NCI-H345 treated with DMSO at 0.1 percent for 48 hours (cell line): ENCODE measurements at regions not wholly inside any gene's neighbourhood (a gene's known extent, or its start where the extent isn't known, plus 50 kb on each side); places are given as distances from the start of the nearest gene placed in this dataset.

Experiments
- DNase-seq: peaks from one replicate; lab custom pipeline; 2025; ENCODE audit not compliant: unreplicated experiment; lab: John Stamatoyannopoulos, UW

DNA sequence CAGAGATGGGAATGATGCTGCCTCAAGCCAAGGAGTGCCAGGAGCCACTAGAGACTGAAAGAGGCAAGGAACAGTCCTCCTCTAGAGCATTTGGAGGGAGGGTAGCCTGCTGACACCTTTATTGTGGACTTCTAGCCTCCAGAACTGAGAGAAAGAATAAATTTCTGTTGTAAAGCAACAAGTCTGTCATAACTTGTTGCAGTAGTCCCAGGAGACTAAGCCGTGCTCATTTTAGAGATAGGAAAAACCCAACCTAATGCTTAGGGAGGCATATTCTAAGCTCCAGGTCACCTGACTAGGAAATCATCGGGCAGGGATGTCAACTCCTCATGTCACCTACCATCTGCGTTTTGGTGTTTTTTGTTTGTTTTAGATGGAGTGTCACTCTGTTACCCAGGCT is 345.4 kb upstream of the EEF2KMT start:
- no peak for DNase-seq

DNA sequence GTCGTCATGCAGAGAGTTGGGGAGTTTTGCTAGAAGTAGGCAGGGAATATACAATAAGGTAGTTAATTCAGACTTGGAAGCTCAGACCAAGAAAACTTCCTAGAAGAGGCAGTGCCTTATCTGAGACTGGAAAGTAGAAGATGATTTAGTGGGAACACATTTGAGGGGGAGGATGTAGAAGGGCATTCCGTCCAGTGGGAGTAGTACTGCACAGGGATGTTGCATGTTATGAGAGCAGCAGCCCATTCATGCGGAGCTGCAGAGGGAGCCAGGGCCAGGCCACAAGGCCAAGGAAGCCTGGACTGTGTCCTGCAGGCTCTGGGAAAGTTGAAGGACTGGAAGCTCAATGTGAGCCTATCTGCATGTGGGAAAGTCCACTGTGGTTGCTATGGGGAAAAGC is 344.5 kb upstream of the EEF2KMT start:
- DNase-seq = no peak

DNA sequence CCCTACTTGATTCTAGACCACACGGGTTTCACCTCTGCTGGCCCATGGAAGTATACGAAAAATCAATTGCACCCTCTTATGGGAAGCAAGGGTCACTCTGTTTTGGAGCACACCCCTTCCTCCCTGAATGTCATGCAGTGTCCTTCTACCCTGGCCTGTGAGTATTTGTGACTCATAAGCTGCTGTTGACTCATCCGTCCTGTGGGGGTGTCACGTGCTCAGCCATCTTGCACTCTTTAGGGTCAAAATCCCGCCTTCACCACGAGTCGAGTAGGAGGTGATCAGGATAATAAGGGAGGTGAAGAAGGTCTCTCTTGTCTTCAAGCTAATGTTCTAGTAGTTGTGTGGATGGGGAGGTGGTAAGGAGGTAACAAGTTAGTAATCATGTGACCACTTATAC is 341.0 kb upstream of the EEF2KMT start:
- DNase-seq = no peak

DNA sequence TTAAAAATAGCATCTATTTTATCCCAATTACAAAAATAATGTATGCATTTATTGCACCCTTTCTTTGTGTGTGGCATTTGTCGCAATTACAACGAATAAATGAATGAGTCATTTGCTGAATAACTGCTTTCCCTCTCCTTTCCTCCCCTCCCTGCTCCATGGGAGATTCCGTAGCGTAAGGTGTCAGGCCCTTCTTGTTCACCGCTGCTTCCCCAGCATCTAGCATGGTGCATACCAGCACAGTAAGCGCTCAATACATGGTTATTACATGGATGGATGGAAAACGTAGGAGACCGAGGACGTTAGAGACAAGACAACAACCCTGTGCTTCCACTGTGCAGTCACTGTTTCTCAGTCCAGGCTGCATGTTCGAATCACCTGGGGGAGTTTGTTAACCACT is 336.0 kb upstream of the EEF2KMT start:
- no peak for DNase-seq

DNA sequence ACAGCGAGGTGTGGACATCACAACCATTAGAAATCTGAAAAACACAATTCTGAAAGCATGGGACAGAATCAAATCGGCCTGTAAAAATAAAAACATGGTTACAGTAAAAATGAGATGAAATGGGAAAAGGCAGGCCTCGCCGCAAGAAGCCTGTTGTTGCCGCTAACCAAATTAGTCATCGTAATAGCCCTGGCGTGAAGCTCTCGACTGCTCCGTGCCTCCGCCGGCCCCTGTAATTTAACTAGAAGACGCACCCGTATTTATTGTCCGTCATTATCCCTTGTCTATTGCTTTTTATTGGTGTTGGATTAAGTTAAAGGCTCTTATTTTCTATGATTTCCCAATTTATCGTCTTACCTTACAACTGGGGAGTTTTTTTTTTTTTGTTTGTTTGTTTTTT is 334.6 kb upstream of the EEF2KMT start:
- no peak for DNase-seq

DNA sequence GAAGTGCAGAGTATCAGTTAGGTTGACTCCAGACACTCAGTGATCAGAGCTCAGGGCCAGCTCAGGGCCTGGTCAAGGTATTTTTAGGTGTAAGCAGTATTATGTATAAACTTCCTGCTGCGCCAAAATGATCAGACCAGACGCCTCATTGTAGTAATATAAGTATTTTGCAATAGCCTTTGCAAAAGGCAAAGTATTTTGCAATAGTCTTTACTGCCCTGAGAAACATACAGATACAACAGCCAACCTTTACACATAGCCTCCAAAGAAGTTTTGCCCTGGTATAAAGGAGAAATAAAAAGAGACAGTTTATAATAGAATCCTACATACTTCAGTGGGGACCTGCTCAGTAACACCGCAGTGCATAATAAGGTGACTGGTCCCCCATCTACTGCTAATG is 333.0 kb upstream of the EEF2KMT start:
- no peak for DNase-seq

DNA sequence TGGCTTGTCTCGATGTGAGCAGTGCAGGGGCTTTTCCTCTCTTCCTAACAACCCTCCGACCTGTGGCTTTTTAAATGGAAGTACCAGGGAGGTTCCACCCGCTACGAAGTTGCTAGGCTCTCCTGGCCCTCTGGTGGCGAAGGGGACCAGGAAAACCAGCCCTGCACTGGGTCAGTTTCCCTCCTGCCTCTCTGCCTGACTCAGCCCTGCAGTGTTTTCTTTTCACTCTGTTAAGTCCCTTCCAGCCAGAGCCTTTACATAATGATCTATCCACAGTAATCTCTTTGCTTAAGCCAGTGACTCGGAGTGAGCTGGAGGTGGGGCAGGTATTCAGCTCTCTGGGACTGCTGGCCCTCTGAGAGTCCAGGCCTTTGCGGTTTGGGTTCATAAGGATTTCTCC is 331.3 kb upstream of the EEF2KMT start:
- no peak for DNase-seq

DNA sequence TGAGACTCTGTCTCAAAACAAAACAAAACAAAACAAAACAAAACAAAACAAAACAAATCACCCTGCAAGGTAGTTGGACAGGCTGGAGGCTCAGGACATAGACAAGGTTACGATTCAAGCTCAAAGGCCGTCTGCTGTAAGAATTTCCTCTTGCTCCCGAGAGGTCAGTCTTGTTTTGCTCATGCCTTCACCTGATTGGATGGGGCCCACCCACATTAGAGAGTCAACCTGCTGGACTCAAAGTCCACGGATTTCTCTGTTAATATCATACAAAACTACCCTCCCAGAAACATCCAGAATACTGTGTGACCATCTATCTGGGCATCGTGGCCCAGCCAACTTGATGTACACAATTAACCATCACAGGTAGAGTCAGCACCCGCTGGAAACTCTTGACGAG is 330.0 kb upstream of the EEF2KMT start:
- DNase-seq = no peak

DNA sequence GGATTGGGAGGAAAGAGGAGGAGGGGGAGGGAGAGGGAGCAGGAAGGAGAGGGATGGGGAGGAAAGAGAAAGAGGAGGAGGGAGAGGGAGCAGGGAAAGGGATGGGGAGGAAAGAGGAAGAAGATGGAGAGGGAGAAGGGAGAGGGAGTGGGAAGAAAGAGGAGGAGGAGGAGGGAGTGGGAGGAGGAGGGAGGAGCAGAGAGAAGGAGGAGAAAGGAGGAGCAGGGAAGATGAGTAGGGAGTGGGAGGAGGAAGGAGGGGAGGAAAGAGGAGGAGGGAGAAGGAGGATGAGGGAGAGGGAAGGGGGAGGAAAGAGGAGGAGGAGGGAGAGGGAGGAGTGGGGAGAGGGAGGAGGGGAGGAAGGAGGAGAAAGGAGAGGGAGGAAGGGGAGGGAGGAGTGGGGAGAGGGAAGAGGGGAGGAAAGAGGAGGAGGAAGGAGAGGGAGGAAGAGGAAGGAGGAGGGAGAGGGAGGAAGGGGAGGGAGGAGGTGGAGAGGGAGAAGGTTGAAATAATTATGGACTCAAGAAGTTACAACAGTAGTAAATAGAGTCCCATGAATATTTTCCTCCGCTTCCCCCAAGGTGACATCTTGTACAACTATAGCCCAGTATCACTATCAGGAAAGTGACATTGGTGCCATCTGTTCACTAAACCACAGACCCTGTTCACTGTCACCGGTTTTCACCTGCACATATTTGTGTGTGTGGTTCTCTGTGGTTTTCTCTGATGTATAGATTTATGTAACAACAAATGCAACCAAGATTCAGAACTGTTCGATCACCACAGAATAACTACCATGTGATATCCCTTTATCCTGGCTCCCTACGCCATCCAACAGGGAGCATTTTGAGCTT is 325.3 kb upstream of the EEF2KMT start:
- no peak for DNase-seq

DNA sequence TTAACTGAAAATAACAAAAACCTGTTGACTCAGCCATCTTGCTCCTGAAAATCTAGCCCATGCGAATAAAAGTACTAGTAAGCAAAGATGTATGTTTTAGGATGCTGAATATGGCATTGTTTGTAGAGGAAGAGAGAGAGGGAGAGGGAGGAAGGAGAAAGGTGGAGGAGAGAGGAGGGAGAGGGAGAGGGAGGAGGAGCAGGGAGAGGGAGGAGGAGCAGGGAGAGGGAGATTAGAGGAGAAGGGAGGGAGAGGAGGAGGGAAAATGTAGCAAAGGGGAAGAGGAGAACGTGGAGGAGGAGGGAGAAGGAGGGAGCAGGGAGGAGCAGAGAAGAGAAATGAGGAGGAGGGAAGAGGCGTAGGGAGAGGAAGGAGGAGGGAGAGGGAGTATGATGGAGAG is 324.5 kb upstream of the EEF2KMT start:
- DNase-seq = no peak

DNA sequence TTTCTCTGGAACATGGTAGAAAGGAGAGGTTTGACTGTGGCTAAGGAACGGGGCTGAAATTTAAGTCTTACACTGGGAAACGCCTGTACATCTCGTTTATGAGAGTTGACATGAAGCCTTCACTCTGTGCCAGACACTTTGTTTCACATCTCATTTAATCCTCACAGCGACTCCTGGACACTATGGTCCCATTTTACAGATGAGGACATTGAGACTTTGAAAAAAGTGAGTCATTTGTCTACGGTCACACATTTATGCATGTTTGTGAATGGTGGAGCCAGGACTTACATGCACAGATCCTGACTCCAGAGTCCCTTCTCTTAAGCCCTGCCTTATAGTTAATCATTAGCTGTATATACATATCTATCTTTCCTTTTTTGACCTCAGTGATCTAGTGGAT is 318.4 kb upstream of the EEF2KMT start:
- no peak for DNase-seq

DNA sequence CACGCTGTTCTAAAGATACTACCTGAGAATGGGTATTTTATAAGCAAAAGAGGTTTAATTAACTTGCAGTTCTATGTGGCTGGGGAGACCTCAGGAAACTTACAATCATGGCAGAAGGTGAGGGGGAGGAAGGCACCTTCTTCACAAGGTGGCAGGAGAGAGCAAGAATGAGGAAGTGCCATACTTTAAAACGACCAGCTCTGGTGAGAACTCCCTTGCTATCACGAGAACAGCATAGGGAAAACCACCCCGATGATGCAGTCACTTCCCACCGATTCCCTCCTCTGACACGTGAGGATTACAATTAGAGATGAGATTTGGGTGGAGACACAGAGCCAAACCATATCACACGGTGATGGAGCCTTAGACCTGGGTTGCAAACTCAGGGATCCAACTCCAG is 317.5 kb upstream of the EEF2KMT start:
- no peak for DNase-seq

DNA sequence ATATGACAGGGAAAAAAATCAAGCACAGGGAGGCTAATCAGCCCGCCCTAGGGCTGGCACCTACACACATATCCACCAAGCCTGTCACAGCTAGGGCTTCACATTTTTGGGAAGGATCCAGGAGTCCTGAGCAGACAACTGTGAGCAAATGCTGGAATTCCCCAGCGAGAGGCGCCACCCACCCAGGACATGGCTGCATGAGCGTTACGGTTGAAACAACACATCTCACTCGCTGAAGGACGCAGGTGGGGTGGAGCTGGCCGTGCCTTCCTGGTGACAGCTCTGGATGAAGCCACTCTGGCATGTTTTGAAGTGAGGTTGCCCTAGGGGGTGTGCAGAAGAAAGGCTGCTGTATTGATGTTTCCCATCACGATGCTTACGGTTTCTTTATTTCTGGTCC is 315.1 kb upstream of the EEF2KMT start:
- no peak for DNase-seq

DNA sequence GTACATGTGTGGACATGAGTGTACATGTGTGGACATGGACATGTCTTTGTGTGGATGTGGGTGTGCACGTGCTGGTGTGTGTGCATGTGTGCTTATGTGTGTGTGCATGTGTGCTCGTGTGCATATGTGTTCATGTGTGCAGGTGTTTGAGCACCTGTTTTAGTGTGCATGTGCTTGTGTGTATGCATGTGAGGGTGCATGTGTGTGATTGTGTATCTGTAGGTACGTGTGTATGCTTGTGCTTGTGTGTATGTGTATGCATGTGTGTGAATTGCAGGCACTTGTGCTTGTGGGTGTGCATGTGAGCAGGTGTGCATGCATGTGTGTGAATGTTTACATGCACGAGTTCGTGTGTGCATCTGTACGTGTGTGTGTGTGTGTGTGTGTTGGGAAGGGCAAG is 300.6 kb upstream of the EEF2KMT start:
- no peak for DNase-seq

DNA sequence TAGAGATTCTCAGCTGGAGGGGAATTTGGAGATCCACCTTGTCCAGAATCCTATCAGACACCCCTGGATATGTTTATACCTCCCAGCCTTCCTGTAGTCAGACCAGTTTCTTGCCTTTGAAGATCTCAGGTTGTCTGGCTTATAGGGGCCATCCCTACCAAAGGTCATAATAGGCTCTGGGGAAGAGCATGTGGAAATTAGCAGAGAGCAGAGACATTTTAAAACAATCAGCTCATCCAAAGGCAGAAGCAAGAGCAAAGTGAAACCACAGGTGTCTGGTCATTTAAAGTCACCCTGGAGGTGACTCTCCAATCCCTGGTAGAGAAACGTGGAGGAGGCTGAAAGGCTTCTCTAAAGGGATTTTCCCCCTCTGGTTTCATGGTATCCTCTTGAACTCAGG is 299.3 kb upstream of the EEF2KMT start:
- no peak for DNase-seq

DNA sequence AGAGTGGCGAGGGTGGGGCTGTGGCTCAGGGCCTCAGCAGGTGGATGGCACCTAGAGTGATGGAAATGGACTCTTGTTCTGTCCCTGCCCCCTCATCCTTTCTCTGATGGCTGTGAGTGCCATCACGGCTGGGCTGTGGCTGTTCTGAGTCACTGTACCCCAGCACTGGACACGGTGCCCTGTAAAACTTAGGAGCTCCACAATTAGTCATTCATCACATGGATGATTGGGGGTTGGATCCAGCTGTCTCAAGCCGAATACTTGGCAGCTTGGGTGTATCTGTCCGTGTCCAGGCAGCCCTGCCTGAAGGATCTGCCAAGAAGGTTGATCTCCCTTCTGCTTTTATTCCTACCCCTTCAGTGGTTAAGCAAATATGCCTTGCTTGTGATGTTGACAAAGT is 295.5 kb upstream of the EEF2KMT start:
- no peak for DNase-seq

DNA sequence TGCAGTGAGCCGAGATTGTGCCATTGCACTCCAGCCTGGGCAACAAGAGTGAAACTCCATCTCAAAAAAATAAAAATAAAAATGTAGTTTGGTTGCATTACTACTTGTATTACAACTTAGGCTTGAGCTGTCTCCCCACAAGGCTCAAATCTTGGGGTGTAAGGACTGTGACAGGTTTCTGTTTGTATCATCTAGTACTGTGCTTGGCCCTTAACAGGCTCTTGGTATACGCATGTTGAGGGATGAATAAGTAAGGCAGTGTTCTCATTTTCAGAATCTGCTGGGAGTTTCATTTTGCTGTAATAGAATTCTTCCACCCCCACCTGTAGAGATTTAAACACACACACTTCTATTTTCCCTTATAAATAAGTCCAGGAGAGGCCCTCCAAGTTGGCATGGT is 289.4 kb upstream of the EEF2KMT start:
- DNase-seq = no peak

DNA sequence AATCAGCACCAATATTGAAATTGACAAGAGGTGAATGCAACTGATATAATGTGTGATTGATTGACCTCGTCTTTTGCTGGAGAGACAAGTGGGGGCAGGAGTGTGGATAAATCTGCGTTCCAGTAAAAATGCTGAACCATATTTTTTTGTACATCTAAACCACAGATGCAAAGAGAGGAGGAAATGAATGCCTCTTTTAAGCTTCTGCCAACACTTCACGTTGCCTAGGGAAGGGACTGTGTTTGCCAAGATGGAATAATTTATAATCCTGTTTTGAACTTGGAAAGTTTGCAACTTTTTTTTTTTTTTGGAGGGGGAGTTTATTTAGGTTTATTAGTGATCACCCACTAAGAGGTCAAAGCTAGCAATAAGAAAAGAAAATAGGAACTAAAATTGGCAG is 288.2 kb upstream of the EEF2KMT start:
- DNase-seq = no peak

DNA sequence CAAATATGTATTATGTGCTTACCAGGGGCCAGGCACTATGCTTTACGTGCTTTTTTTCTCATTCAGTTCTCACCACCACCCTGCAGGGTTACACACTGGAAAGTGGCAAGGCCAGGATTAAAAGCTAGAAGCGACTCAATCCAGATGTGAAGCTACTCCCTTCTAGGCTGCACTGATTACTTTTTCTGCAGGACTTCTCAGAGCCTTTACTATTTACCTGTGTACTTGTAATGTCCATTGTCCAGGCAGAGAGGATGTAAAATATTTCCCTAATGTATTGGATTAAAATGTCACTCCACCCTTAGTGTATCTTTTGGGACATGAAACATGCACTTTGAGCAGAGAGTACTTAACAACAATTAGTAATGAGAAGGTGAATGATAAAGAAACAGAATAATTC is 287.5 kb upstream of the EEF2KMT start:
- no peak for DNase-seq

DNA sequence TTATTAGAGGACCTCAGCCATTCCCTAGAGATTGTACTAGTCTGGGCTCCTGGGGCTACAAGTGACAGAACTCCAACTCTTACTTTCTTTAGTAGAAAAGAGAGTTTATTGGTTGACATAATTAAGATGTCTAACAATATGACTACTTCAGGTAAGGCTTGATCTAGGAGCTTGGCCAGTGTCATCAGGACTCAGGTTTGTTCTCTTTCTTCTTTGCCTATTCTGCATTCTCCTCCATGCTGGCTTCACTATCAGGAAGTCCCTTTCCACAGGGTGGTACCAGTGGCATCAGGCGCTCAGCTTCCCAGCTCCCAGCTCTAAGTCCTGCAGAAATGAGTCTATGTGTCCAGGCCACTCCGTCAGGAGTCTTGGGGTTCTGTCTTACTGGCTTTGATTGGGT is 286.1 kb upstream of the EEF2KMT start:
- no peak for DNase-seq

DNA sequence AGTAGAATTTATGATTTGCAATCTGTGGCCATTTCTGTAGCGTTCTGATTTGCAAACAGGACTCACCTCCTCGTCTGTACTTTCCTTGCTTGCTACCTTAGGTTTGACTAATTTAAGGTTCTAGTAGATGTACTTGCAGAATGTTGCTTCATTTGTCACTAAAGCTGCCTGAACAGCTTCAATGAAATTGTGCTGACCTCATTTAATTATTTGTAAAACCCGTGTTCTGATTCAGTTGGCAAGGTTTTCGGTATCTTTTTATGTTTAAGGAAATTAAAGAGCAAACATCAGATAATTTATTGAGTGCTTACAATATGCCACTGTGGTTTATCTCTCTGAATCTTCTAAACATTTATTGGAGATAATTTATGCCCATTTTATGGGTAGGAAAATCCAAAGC is 284.9 kb upstream of the EEF2KMT start:
- no peak for DNase-seq

DNA sequence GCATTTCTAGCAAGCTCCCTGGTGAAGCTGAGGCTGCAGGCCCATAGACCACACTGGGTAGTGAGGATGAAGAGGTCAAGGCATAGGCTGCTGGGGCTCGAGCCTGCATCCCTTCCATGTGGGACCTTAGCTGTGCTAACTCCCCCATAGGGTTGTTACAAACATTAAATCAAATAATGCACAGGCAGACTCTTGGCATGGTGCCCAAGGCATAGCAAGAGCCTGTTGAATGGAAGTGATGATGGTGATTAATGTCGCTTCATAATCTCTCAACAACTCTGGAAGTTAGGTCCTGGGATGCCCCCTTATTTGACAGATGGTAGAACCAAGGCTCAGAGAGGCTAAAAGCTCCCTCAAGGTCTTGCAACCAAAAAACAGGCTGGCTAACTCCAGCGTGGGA is 283.9 kb upstream of the EEF2KMT start:
- DNase-seq = no peak

DNA sequence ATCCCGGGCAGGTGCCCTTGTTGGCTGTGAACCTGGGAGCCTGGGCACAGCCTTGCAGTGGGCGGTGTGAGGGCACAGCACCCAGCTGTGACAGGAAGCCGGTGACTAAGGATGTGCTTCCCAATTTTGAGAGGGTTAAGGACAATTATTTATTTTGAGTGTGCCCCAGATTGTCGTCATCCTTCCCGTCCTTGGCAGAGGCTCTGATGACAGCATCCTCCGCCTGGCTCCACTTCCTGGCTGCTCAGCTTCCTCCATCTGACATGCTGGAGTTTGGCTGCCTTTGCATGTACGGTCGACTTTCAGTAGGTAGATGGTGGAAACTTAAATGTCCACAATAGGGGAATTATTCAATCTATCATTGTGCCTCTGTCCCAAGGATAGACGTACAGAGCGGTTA is 282.4 kb upstream of the EEF2KMT start:
- no peak for DNase-seq
